ENCODE measurements at regions not wholly inside any gene's neighbourhood (a gene's known extent, or its start where the extent isn't known, plus 50 kb on each side); places are given as distances from the start of the nearest gene placed in this dataset.

- Histone ChIP-seq H3K36me3 (ENCODE audit: control insufficient read depth, low read length) (no peaks in the 10 kb centered on the region), H3K4me3 (ENCODE audit: low read length) (no peak overlapping the region), H3F3A (ENCODE audit: control insufficient read depth, insufficient read depth) (no peaks in the 10 kb centered on the region), H3K9me2 (replicated peaks; ENCODE audit: control insufficient read depth, low read length) (no peaks in the 10 kb centered on the region), H3K4me1 (ENCODE audit: control insufficient read depth, low read length) (no peaks in the 10 kb centered on the region), H3K27ac (ENCODE audit: low read depth, low read length) (no peak overlapping the region), H3K9me3 (ENCODE audit: control insufficient read depth, insufficient read depth, low read length) (no peaks in the 10 kb centered on the region), H3K4me2 (ENCODE audit: low read length) (no peak overlapping the region), H4K20me1 (ENCODE audit: control insufficient read depth, insufficient read depth, low read depth, low read length) (no peaks in the 10 kb centered on the region), H3K79me2 (ENCODE audit: control insufficient read depth, low read length) (no peaks in the 10 kb centered on the region), H3K27me3 (ENCODE audit: control insufficient read depth, low read length) (peaks cover 9% of the 10 kb centered on the region; the same call in 1 of the 2 replicates)
- TF ChIP-seq EZH2phosphoT487 (IDR thresholded peaks at IDR 0.05; ENCODE audit: borderline replicate concordance, low read length) (no peak), CTCF (IDR thresholded peaks at IDR 0.05; ENCODE audit: low read depth, low read length, poor library complexity, severe bottlenecking) (no peak)
These were observed 197.2 kb downstream of the ZFP36L2 start for GRCh38 chr2:43029186-43029585.

GRCh38 chr2:43028188-43028587 is 198.2 kb downstream of the ZFP36L2 start:
- no peaks in the 10 kb centered on the region for H4K20me1 ChIP-seq (ENCODE audit: control insufficient read depth, insufficient read depth, low read depth, low read length)
- no peaks in the 10 kb centered on the region for H3K36me3 ChIP-seq (ENCODE audit: control insufficient read depth, low read length)
- H3K4me1 ChIP-seq (ENCODE audit: control insufficient read depth, low read length) = no peaks in the 10 kb centered on the region
- no peaks in the 10 kb centered on the region for H3F3A ChIP-seq (ENCODE audit: control insufficient read depth, insufficient read depth)
- TF ChIP-seq EZH2phosphoT487 (IDR thresholded peaks at IDR 0.05; ENCODE audit: borderline replicate concordance, low read length) (no peak), CTCF (IDR thresholded peaks at IDR 0.05; ENCODE audit: low read depth, low read length, poor library complexity, severe bottlenecking) (no peak)
- H3K9me2 ChIP-seq (replicated peaks; ENCODE audit: control insufficient read depth, low read length) = no peaks in the 10 kb centered on the region
- peaks cover 9% of the 10 kb centered on the region; the same call in 1 of the 2 replicates for H3K27me3 ChIP-seq (ENCODE audit: control insufficient read depth, low read length)
- H3K9me3 ChIP-seq (ENCODE audit: control insufficient read depth, insufficient read depth, low read length) = no peaks in the 10 kb centered on the region
- H3K27ac ChIP-seq (ENCODE audit: low read depth, low read length) = no peak overlapping the region
- H3K79me2 ChIP-seq (ENCODE audit: control insufficient read depth, low read length) = no peaks in the 10 kb centered on the region
- H3K4me3 ChIP-seq (ENCODE audit: low read length) = no peak overlapping the region
- H3K4me2 ChIP-seq (ENCODE audit: low read length) = no peak overlapping the region

GRCh38 chr2:43027097-43027873 is 199.1 kb downstream of the ZFP36L2 start:
- Histone ChIP-seq H3F3A (ENCODE audit: control insufficient read depth, insufficient read depth) (no peaks in the 10 kb centered on the region), H3K4me1 (ENCODE audit: control insufficient read depth, low read length) (no peaks in the 10 kb centered on the region), H4K20me1 (ENCODE audit: control insufficient read depth, insufficient read depth, low read depth, low read length) (no peaks in the 10 kb centered on the region), H3K9me3 (ENCODE audit: control insufficient read depth, insufficient read depth, low read length) (peaks cover 1% of the 10 kb centered on the region; the same call in 1 of the 2 replicates), H3K4me3 (ENCODE audit: low read length) (no peak overlapping the region), H3K4me2 (ENCODE audit: low read length) (no peak overlapping the region), H3K27me3 (ENCODE audit: control insufficient read depth, low read length) (peaks cover 9% of the 10 kb centered on the region; the same call in 1 of the 2 replicates), H3K27ac (ENCODE audit: low read depth, low read length) (no peak overlapping the region), H3K9me2 (replicated peaks; ENCODE audit: control insufficient read depth, low read length) (no peaks in the 10 kb centered on the region), H3K79me2 (ENCODE audit: control insufficient read depth, low read length) (no peaks in the 10 kb centered on the region), H3K36me3 (ENCODE audit: control insufficient read depth, low read length) (no peaks in the 10 kb centered on the region)
- TF ChIP-seq EZH2phosphoT487 (IDR thresholded peaks at IDR 0.05; ENCODE audit: borderline replicate concordance, low read length) = no peak
- TF ChIP-seq CTCF (IDR thresholded peaks at IDR 0.05; ENCODE audit: low read depth, low read length, poor library complexity, severe bottlenecking) = no peak
